ENCODE measurements at regions not wholly inside any gene's neighbourhood (a gene's known extent, or its start where the extent isn't known, plus 50 kb on each side); places are given as distances from the start of the nearest gene placed in this dataset.
A peak's percentile ranks its signal among the peaks of the same experiment; 100 is the strongest.
"Not testable (repeated sequence)": the region's sequence is repeated elsewhere in the genome, so short reads cannot be mapped to it uniquely, and the experiment has no call there.

- no peak for TF ChIP-seq JUND (IDR thresholded peaks at IDR 0.05; ENCODE audit: low read depth)
- DNase-seq (ENCODE audit: low read depth in 1 of 2, low spot score in 1 of 2), result peak; percentile 5 to 71
- in situ Hi-C loops (cut with HindIII; ENCODE audit: low pct_unique_long_range_greater_than_20kb, low sequenced_read_pairs), result no loop called here
Measured at GRCh38 chr7:89623018-89623672, 531.1 kb upstream of the STEAP1 start.

GRCh38 chr7:89624155-89624554, 530.1 kb upstream of the STEAP1 start:
- in situ Hi-C loops (cut with HindIII; ENCODE audit: low pct_unique_long_range_greater_than_20kb, low sequenced_read_pairs); DNase-seq (ENCODE audit: low read depth in 1 of 2, low spot score in 1 of 2): not testable (repeated sequence)

GRCh38 chr7:89648509-89648908, 505.8 kb upstream of the STEAP1 start:
- no peak for DNase-seq (ENCODE audit: low read depth in 1 of 2, low spot score in 1 of 2)
- no peak for TF ChIP-seq JUND (IDR thresholded peaks at IDR 0.05; ENCODE audit: low read depth)
- in situ Hi-C loops (cut with HindIII; ENCODE audit: low pct_unique_long_range_greater_than_20kb, low sequenced_read_pairs), result no loop called here

GRCh38 chr7:89655946-89656345, 498.3 kb upstream of the STEAP1 start:
- no peak for DNase-seq (ENCODE audit: low read depth in 1 of 2, low spot score in 1 of 2)
- in situ Hi-C loops (cut with HindIII; ENCODE audit: low pct_unique_long_range_greater_than_20kb, low sequenced_read_pairs), result no loop called here
- TF ChIP-seq JUND (IDR thresholded peaks at IDR 0.05; ENCODE audit: low read depth), result no peak

- in situ Hi-C loops (cut with HindIII; ENCODE audit: low pct_unique_long_range_greater_than_20kb, low sequenced_read_pairs), result no loop called here
- DNase-seq (ENCODE audit: low read depth in 1 of 2, low spot score in 1 of 2), result no peak
- no peak for TF ChIP-seq JUND (IDR thresholded peaks at IDR 0.05; ENCODE audit: low read depth)
Measured at GRCh38 chr7:89661876-89662275, 492.4 kb upstream of the STEAP1 start.

- no peak for DNase-seq (ENCODE audit: low read depth in 1 of 2, low spot score in 1 of 2)
- in situ Hi-C loops (cut with HindIII; ENCODE audit: low pct_unique_long_range_greater_than_20kb, low sequenced_read_pairs), result no loop called here
- no peak for TF ChIP-seq JUND (IDR thresholded peaks at IDR 0.05; ENCODE audit: low read depth)
Measured at GRCh38 chr7:89666136-89666835, 488.0 kb upstream of the STEAP1 start.

GRCh38 chr7:89680161-89680560, 474.1 kb upstream of the STEAP1 start:
- DNase-seq (ENCODE audit: low read depth in 1 of 2, low spot score in 1 of 2), result no peak
- in situ Hi-C loops (cut with HindIII; ENCODE audit: low pct_unique_long_range_greater_than_20kb, low sequenced_read_pairs), result no loop called here
- no peak for TF ChIP-seq JUND (IDR thresholded peaks at IDR 0.05; ENCODE audit: low read depth)

- TF ChIP-seq JUND (IDR thresholded peaks at IDR 0.05; ENCODE audit: low read depth), result no peak
- peak in 1 of 2 experiments; percentile 2 for DNase-seq (ENCODE audit: low read depth in 1 of 2, low spot score in 1 of 2)
- in situ Hi-C loops (cut with HindIII; ENCODE audit: low pct_unique_long_range_greater_than_20kb, low sequenced_read_pairs), result no loop called here
Measured at GRCh38 chr7:89681448-89681847, 472.8 kb upstream of the STEAP1 start.

GRCh38 chr7:89685287-89685686, 469.0 kb upstream of the STEAP1 start:
- no peak for DNase-seq (ENCODE audit: low read depth in 1 of 2, low spot score in 1 of 2)
- in situ Hi-C loops (cut with HindIII; ENCODE audit: low pct_unique_long_range_greater_than_20kb, low sequenced_read_pairs), result no loop called here
- no peak for TF ChIP-seq JUND (IDR thresholded peaks at IDR 0.05; ENCODE audit: low read depth)

GRCh38 chr7:89687211-89687610, 467.1 kb upstream of the STEAP1 start:
- TF ChIP-seq JUND (IDR thresholded peaks at IDR 0.05; ENCODE audit: low read depth), result no peak
- DNase-seq (ENCODE audit: low read depth in 1 of 2, low spot score in 1 of 2), result no peak
- in situ Hi-C loops (cut with HindIII; ENCODE audit: low pct_unique_long_range_greater_than_20kb, low sequenced_read_pairs), result no loop called here

GRCh38 chr7:89695241-89695640, 459.0 kb upstream of the STEAP1 start:
- in situ Hi-C loops (cut with HindIII; ENCODE audit: low pct_unique_long_range_greater_than_20kb, low sequenced_read_pairs), result no loop called here
- DNase-seq (ENCODE audit: low read depth in 1 of 2, low spot score in 1 of 2), result no peak
- TF ChIP-seq JUND (IDR thresholded peaks at IDR 0.05; ENCODE audit: low read depth), result no peak

- TF ChIP-seq JUND (IDR thresholded peaks at IDR 0.05; ENCODE audit: low read depth), result no peak
- DNase-seq (ENCODE audit: low read depth in 1 of 2, low spot score in 1 of 2), result no peak
- in situ Hi-C loops (cut with HindIII; ENCODE audit: low pct_unique_long_range_greater_than_20kb, low sequenced_read_pairs), result no loop called here
Measured at GRCh38 chr7:89714131-89714530, 440.1 kb upstream of the STEAP1 start.

- DNase-seq (ENCODE audit: low read depth in 1 of 2, low spot score in 1 of 2), result peak in 1 of 2 experiments; percentile 45
- in situ Hi-C loops (cut with HindIII; ENCODE audit: low pct_unique_long_range_greater_than_20kb, low sequenced_read_pairs), result not testable (repeated sequence)
Measured at GRCh38 chr7:89718941-89719340, 435.3 kb upstream of the STEAP1 start.

GRCh38 chr7:89728481-89728880, 425.8 kb upstream of the STEAP1 start:
- no peak for TF ChIP-seq JUND (IDR thresholded peaks at IDR 0.05; ENCODE audit: low read depth)
- no peak for DNase-seq (ENCODE audit: low read depth in 1 of 2, low spot score in 1 of 2)
- in situ Hi-C loops (cut with HindIII; ENCODE audit: low pct_unique_long_range_greater_than_20kb, low sequenced_read_pairs), result no loop called here

Data from T47D (cell line).